GM23248 (cell line): ENCODE measurements at regions not wholly inside any gene's neighbourhood (a gene's known extent, or its start where the extent isn't known, plus 50 kb on each side); places are given as distances from the start of the nearest gene placed in this dataset.

Experiments used
- EZH2 ChIP-seq: fragments of 200-600 bp; sonication (generic); IDR thresholded peaks from 2 replicates; pipeline ENCODE4 v1.6.1; 2018; ENCODE audit warnings: antibody characterized with exemption, mild to moderate bottlenecking; ENCODE audit not compliant: insufficient read depth, poor library complexity, severe bottlenecking
- EZH2phosphoT487 ChIP-seq: fragments of 200-600 bp; sonication (generic); IDR thresholded peaks from 2 replicates; pipeline ENCODE4 v1.6.1; 2018; ENCODE audit warnings: antibody characterized with exemption, moderate library complexity, mild to moderate bottlenecking, low read depth; ENCODE audit not compliant: insufficient read depth

DNA sequence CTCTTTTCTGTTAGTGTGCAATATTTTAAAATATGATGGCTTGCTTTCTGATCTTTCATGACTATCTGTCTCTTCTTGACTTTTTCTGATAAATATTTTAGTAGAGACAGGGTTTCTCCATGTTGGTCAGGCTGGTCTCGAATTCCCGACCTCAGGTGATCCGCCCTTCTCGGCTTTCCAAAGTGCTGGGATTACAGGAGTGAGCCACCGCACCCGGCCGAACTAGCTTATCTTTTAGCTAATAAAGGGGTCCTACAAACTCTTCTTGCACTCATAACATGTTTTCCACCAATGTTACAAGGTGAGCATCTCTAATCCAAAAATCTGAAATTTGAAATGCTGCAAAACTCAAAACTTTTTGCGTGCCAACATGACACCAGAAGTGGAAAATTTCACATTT, 535.2 kb upstream of the PCDH20 start:
- TF ChIP-seq EZH2 (no peak), EZH2phosphoT487 (no peak)
